Gastroesophageal sphincter (tissue), 4 donors: ENCODE measurements at regions not wholly inside any gene's neighbourhood (a gene's known extent, or its start where the extent isn't known, plus 50 kb on each side); places are given as distances from the start of the nearest gene placed in this dataset.
"Not testable (repeated sequence)": the region's sequence is repeated elsewhere in the genome, so short reads cannot be mapped to it uniquely, and the experiment has no call there.

Experiments
- ATAC-seq: fragments of 150-250 bp; one replicate; pipeline ENCODE4 v1.9.1; 2016; ENCODE audit warnings: mild to moderate bottlenecking, moderate library complexity
- H3K27ac ChIP-seq, 4 donors: fragments of 200-600 bp; sonication (generic) in 3 of 4; 1 replicate in 3 of 4; 2 replicates in 1 of 4; pipeline ENCODE4 v1.5.1; 2016 to 2019
- H3K27me3 ChIP-seq: fragments of 200-600 bp; sonication (generic); one replicate; pipeline ENCODE4 v1.5.1; 2019
- H3K36me3 ChIP-seq, 2 donors: fragments of 200-600 bp; sonication (generic); one replicate each; pipeline ENCODE4 v1.5.1; 2019; ENCODE audit warnings: control low read depth in 1 of 2
- H3K4me1 ChIP-seq, 3 donors: fragments of 200-600 bp; sonication (generic); 1 replicate in 2 of 3; 2 replicates in 1 of 3; pipeline ENCODE4 v1.5.1; 2016 to 2019; ENCODE audit warnings: control low read depth in 2 of 3
- H3K4me3 ChIP-seq, 2 donors: fragments of 200-600 bp; sonication (generic); one replicate each; pipeline ENCODE4 v1.5.1; 2019; ENCODE audit warnings: mild to moderate bottlenecking in 1 of 2, moderate library complexity in 1 of 2
- H3K9me3 ChIP-seq, 3 donors: fragments of 200-600 bp; sonication (generic); one replicate each; pipeline ENCODE4 v1.5.1; 2017 to 2019; ENCODE audit warnings: control low read depth in 2 of 3
- EP300 ChIP-seq: sonication (generic); formaldehyde crosslinking; IDR thresholded peaks from one replicate; pipeline ENCODE4 v1.6.1; 2017; ENCODE audit warnings: antibody characterized with exemption, mild to moderate bottlenecking
- POLR2A ChIP-seq, 2 donors: fragments of 450-650 bp; IDR thresholded peaks; one replicate each; pipeline ENCODE4 v1.6.1; 2017; ENCODE audit warnings: antibody characterized with exemption in 2 of 2, mild to moderate bottlenecking in 2 of 2, moderate library complexity in 1 of 2
- POLR2AphosphoS5 ChIP-seq: sonication (generic); formaldehyde crosslinking; IDR thresholded peaks from one replicate; pipeline ENCODE4 v1.6.1; 2017; ENCODE audit warnings: antibody characterized with exemption
- WGBS, 2 donors: methylation state at CpG; one replicate each; pipeline ENCODE4 v1.1.5; 2018; ENCODE audit warnings: low coverage in 1 of 2; 5-methylcytosine and 5-hydroxymethylcytosine counted together
- TF ChIP-seq, protein P1 (sequence below), 4 experiments: fragments of 200-600 bp in 2 of 4; fragments of 450-650 bp in 2 of 4; sonication (generic) in 1 of 4; IDR thresholded peaks; one replicate each; pipeline ENCODE4 v1.5.1; 2017 to 2019; ENCODE audit warnings: antibody characterized with exemption in 4 of 4, mild to moderate bottlenecking in 2 of 4, moderate library complexity in 2 of 4

DNA sequence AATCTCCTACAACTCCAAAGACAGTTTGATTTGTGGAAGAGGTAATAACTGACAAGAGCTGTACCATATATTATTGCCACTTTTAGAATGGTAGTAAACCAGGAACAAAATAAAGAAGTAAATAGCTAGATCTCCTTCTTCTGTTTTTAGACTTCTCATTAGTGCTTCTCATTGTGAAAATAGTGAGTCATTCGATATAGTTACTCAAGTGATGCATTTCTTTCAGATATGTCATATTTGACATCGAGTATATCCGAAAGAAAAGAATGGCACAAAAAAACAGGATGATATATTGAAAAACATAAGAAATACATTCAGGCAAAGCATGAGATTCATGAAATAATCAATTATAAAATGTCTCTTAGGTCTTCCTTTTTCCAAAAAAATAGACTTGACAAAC lies 1346.1 kb downstream of the BRINP3 start:
- Histone ChIP-seq H3K27me3 (no peaks in the 10 kb centered on the region), H3K36me3 (no peaks in the 10 kb centered on the region), H3K9me3 (no peaks in the 10 kb centered on the region), H3K27ac (no peak overlapping the region), H3K4me1 (no peaks in the 10 kb centered on the region), H3K4me3 (no peak overlapping the region)
- WGBS, 2 donors = 89 to 96% methylated on average over 3 of the region's 3 CpGs
- TF ChIP-seq EP300 = no peak
- no peak for TF ChIP-seq POLR2AphosphoS5
- TF ChIP-seq POLR2A (IDR thresholded peaks at IDR 0.05) = no peak
- TF ChIP-seq, protein P1, sequence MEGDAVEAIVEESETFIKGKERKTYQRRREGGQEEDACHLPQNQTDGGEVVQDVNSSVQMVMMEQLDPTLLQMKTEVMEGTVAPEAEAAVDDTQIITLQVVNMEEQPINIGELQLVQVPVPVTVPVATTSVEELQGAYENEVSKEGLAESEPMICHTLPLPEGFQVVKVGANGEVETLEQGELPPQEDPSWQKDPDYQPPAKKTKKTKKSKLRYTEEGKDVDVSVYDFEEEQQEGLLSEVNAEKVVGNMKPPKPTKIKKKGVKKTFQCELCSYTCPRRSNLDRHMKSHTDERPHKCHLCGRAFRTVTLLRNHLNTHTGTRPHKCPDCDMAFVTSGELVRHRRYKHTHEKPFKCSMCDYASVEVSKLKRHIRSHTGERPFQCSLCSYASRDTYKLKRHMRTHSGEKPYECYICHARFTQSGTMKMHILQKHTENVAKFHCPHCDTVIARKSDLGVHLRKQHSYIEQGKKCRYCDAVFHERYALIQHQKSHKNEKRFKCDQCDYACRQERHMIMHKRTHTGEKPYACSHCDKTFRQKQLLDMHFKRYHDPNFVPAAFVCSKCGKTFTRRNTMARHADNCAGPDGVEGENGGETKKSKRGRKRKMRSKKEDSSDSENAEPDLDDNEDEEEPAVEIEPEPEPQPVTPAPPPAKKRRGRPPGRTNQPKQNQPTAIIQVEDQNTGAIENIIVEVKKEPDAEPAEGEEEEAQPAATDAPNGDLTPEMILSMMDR (IDR thresholded peaks at IDR 0.05) = no peak
- ATAC-seq = no peak

DNA sequence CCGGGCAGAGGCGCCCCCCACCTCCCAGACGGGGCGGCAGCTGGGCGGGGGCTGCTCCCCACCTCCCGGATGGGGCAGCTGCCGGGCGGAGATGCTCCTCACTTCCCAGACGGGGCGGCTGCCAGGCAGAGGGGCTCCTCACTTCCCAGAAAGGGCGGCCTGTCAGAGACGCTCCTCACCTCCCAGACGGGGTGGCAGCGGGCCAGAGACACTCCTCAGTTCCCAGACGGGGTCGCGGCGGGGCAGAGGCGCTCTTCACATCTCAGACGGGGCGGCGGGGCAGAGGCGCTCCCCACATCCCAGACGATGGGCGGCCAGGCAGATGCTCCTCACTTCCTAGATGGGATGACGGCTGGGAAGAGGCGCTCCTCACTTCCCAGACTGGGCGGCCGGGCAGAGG lies 1337.9 kb downstream of the BRINP3 start:
- H3K4me1 ChIP-seq, H3K27ac ChIP-seq, H3K27me3 ChIP-seq, H3K4me3 ChIP-seq, H3K36me3 ChIP-seq, ATAC-seq, H3K9me3 ChIP-seq: not testable (repeated sequence)
- WGBS, 2 donors = no CpG with 5 or more reads among the region's 29 CpGs

DNA sequence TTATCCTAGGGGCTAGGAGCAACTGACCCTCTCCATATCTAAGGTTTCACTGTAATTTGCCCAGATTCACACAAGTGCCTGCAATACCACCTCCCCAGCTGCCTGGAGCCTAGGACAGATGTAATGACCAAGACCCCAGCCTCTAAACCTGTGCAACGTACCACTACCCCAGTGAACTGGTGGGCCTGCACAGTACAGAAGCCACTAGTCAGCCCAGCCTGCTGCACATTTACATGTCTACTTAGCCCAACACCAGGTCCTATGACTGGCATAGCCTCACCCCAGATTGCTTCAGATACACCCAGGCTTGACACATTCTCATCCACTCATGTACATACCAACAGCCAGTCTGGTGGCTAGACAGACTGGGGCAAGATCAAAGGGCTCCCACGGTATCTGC lies 1336.6 kb downstream of the BRINP3 start:
- 100% methylated on average over 1 of the region's 2 CpGs; no CpG with 5 or more reads in 1 of the 2 donors for WGBS, 2 donors
- no peaks in the 10 kb centered on the region for H3K27me3 ChIP-seq
- no peak overlapping the region for H3K27ac ChIP-seq
- H3K36me3 ChIP-seq = no peaks in the 10 kb centered on the region
- peak; percentile 25 for ATAC-seq
- no peaks in the 10 kb centered on the region for H3K4me1 ChIP-seq
- H3K9me3 ChIP-seq = peaks cover 0 to 8% (median 0%) of the 10 kb centered on the region in 3 donors
- TF ChIP-seq, protein P1 (IDR thresholded peaks at IDR 0.05) = no peak
- no peak for TF ChIP-seq EP300
- no peak for TF ChIP-seq POLR2AphosphoS5
- TF ChIP-seq POLR2A (IDR thresholded peaks at IDR 0.05) = no peak
- H3K4me3 ChIP-seq = no peak overlapping the region

DNA sequence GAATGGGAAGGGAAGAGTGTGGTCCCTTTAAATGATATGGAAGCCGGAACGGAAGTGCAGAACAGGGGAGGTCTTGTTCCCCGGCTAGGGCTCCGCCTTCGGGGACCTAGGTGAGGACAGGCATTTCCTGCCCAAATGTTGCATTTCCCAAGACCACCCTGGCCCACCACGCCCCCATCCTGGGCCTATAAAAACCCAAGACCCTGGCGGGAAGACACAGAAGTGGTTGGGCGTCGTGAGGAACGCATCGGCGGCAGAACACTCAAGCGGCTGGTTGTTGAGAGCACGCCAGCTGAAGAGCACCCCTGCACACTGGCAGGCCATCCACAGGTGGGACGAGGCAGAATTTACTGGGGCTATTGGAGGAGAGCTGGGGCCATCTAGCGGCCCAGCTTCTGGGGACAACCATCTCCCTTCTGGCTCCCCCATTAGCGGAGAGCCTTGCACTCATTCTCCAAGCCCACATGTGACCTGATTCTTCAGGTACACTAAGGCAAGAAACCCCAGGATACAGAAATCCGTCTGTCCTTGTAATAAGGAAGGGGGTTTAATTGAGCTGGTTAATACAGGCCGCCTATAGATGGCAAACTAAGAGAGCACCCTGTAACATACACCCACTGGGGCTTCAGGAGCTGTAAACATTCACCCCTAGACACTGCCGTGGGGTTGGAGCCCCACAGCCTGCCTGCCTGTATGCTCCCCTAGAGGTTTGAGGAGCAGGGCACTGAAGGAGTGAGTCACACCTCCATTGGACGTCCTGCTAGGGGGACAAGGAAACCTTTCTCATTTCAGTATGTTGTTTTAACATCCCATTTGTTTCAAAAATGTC lies 1327.9 kb downstream of the BRINP3 start:
- no peaks in the 10 kb centered on the region for H3K9me3 ChIP-seq
- H3K4me3 ChIP-seq = no peak overlapping the region
- H3K27ac ChIP-seq = no peak overlapping the region
- no peaks in the 10 kb centered on the region for H3K36me3 ChIP-seq
- no peaks in the 10 kb centered on the region for H3K4me1 ChIP-seq
- no peak for ATAC-seq
- WGBS, 2 donors = 80 to 81% methylated on average over 6 to 11 of the region's 21 CpGs
- TF ChIP-seq, protein P1 (IDR thresholded peaks at IDR 0.05) = no peak
- TF ChIP-seq POLR2A (IDR thresholded peaks at IDR 0.05) (no peak), EP300 (no peak), POLR2AphosphoS5 (no peak)
- H3K27me3 ChIP-seq = no peaks in the 10 kb centered on the region

DNA sequence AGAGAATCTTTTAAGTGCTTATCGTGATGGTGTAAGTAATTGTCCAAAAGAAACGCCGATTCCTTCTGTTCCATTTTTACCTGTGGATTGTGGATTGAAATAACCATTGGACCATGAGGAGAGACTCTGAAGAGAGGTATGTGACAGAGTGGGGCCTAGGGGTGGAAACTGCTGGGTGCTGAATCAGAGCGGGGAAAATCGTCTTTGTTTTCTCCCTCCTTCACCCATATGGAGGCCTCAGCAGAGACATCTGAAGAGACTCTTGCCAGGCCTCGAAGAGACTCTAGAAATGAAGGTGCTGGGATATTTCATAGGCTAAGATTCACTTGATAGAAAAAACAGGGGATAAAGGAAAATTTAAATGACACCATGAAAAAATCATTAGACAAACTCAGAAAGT lies 1327.0 kb downstream of the BRINP3 start:
- Histone ChIP-seq H3K4me3 (no peak overlapping the region), H3K4me1 (no peaks in the 10 kb centered on the region), H3K27ac (no peak overlapping the region), H3K9me3 (no peaks in the 10 kb centered on the region), H3K36me3 (no peaks in the 10 kb centered on the region), H3K27me3 (no peaks in the 10 kb centered on the region)
- TF ChIP-seq EP300 (no peak), POLR2A (IDR thresholded peaks at IDR 0.05) (no peak), POLR2AphosphoS5 (no peak)
- TF ChIP-seq, protein P1 (IDR thresholded peaks at IDR 0.05) = no peak
- no peak for ATAC-seq
- WGBS, 2 donors = 91 to 94% methylated on average over 3 to 6 of the region's 6 CpGs
